ENCODE measurements at regions not wholly inside any gene's neighbourhood (a gene's known extent, or its start where the extent isn't known, plus 50 kb on each side); places are given as distances from the start of the nearest gene placed in this dataset.

- TF ChIP-seq, protein P1, sequence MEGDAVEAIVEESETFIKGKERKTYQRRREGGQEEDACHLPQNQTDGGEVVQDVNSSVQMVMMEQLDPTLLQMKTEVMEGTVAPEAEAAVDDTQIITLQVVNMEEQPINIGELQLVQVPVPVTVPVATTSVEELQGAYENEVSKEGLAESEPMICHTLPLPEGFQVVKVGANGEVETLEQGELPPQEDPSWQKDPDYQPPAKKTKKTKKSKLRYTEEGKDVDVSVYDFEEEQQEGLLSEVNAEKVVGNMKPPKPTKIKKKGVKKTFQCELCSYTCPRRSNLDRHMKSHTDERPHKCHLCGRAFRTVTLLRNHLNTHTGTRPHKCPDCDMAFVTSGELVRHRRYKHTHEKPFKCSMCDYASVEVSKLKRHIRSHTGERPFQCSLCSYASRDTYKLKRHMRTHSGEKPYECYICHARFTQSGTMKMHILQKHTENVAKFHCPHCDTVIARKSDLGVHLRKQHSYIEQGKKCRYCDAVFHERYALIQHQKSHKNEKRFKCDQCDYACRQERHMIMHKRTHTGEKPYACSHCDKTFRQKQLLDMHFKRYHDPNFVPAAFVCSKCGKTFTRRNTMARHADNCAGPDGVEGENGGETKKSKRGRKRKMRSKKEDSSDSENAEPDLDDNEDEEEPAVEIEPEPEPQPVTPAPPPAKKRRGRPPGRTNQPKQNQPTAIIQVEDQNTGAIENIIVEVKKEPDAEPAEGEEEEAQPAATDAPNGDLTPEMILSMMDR (IDR thresholded peaks at IDR 0.05): no peak
- no peak for TF ChIP-seq EZH2 (IDR thresholded peaks at IDR 0.05; ENCODE audit: borderline replicate concordance, insufficient read depth, low read depth, low read length, poor library complexity, severe bottlenecking)
These were observed 1556.6 kb upstream of the PRR20A start for GRCh38 chr13:55583953-55584593.

All from B cell (primary cell).